OCI-LY3 (cell line): ENCODE measurements at regions not wholly inside any gene's neighbourhood (a gene's known extent, or its start where the extent isn't known, plus 50 kb on each side); places are given as distances from the start of the nearest gene placed in this dataset.

Experiments used
- EZH2phosphoT487 ChIP-seq: fragments of 200-600 bp; shearing (Covaris generic); IDR thresholded peaks from 2 replicates; pipeline ENCODE4 v1.6.1; 2018; ENCODE audit warnings: antibody characterized with exemption, mixed run types, low read depth
- TF ChIP-seq, protein P1 (sequence below): fragments of 200-600, 300-600 bp; sonication (generic); IDR thresholded peaks from 2 replicates; pipeline ENCODE4 v1.5.1; 2014; ENCODE audit warnings: antibody characterized with exemption, low read length, low read depth

DNA sequence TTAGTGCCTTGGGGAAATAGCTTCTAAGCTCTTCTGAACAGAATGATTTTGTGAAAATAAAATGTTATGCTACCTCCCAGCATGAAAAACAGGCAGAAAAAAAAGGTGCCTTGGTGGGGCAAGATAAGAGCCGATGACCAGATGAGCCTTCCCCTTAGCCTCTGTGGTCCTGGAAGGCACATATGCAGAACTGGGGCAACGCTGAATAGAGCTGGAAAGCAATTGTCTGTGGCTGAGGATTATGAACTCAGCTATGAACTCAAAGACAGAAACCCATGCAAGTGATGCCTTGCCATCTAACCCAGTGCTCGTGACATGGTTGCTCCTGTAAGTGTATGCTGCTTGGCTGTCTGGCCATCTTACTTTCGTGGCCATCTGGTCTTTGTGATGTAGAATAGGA, 128.5 kb upstream of the FRMD6 start:
- TF ChIP-seq, protein P1, sequence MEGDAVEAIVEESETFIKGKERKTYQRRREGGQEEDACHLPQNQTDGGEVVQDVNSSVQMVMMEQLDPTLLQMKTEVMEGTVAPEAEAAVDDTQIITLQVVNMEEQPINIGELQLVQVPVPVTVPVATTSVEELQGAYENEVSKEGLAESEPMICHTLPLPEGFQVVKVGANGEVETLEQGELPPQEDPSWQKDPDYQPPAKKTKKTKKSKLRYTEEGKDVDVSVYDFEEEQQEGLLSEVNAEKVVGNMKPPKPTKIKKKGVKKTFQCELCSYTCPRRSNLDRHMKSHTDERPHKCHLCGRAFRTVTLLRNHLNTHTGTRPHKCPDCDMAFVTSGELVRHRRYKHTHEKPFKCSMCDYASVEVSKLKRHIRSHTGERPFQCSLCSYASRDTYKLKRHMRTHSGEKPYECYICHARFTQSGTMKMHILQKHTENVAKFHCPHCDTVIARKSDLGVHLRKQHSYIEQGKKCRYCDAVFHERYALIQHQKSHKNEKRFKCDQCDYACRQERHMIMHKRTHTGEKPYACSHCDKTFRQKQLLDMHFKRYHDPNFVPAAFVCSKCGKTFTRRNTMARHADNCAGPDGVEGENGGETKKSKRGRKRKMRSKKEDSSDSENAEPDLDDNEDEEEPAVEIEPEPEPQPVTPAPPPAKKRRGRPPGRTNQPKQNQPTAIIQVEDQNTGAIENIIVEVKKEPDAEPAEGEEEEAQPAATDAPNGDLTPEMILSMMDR: no peak
- TF ChIP-seq EZH2phosphoT487: no peak
